ENCODE measurements at regions not wholly inside any gene's neighbourhood (a gene's known extent, or its start where the extent isn't known, plus 50 kb on each side); places are given as distances from the start of the nearest gene placed in this dataset.

DNA sequence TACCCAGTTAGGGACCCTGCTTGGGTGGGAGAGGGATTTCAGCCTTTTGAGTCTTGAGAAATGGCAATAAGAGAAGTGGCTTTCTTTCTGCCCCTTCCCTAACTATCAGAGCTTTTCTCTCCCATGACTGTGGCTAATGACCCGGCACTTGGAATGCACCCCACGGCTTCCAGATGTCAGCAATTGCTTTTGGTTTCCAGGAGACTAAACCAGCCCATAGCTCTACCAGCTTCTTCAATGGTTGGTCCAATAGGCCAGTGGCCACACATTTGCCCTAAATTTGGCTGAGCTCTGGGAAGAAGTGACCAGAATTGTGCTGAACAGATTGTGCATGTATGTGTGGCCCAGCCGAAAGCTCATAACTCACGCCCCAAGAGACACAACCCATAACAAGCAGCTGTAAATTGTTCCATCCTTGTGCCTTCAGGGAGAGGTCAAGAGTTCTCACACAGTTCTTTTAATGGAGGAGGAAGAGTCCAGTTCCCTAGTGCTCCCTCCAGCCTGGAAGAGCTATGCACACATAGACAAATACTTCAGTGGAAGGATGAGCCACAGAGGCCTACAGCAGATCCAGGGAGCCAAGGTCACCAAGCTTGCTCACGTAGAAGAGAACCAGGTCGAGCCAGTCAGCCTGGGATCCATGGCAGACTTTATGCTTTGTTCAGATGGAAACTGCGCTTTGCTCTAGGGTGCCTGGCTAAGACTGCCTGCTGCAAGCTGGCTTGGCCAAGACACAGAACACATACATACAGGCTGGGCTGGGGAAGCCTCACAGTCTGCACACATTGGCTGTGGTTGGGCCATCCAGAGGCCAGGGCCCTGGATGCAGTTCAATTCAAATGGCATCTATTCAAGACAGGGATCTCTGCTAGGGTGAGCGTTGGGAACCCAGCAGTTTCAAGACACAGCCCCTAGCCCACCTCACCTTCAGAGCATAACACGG is 131.8 kb upstream of the HABP2 start:
- DNase-seq (ENCODE audit: low read depth): no peak

- no peak for DNase-seq (ENCODE audit: low read depth)
Observed at GRCh38 chr10:113422371-113422770, 130.5 kb upstream of the HABP2 start.

DNA sequence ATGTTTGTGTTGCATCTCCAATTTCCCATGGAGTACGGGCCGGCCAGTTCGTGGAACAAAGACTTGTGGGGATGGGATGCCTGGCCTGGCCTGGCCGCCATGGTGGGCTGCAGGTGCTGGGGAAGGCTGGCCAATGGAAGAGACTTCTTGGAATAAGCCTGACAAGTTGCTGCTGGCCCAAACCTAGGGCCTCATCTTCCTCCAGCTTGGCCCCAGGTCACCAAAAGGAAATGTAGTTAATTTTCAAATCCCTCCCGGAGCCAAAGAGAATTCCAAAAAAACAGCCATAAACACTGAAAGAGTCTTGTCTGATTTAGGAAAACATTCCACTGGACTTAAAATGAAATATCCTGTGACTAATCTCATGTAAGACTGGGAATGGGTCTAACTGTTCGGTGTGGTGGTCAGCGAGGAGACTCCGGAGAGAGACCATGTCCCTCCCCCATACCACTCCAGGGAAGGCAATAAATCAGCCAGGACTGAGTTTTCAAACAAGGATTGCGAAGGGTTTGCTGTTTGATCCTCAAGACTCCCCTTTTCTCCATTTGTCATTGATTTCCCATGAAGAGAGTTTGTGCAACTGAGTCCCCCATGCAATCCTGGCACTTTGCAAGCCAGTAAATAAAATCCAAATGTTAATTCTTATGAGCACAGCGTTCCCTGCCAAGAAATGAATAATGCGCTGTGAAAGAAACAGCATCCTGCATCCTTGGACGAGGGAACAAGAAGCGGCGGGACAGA is 128.7 kb upstream of the HABP2 start:
- DNase-seq (ENCODE audit: low read depth): no peak

DNA sequence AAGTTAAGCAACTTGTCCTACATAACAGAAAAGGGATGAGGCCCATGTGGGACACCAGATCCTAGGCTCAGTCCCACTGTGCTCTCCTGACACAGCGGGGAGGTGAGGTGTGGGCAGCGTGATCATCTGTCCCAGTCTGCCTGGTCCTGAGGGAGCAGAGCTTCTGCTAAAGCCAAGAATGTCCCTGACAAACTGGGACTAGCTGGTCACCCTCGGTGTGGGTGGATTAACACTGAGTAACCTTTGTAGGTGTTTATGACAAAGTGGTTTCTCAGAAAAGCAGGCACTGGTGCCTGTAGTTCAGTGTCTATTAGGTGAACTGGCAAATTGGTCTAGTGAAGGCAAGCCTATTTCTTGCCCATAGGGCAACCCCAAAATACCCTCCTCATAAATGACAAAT is 127.8 kb upstream of the HABP2 start:
- no peak for DNase-seq (ENCODE audit: low read depth)

DNA sequence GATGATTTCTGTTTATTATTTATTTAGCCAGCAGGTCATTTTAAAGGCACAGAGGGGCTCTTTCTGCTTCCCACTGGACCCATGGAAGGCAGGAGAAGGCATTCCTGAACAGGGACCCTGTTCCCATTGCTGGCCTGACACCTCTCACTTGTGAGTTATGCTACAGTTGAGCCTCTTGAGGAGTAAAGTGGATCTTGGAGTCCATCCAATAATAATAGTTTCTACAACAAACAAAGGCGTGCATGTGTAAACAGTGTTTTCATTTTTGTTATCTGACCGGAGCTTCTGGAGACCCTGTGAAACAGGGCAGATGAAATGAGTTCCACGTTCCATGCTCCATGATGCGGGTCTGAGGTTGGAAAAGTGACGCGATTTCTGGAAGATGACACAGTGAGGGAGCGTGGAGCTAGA is 127.3 kb upstream of the HABP2 start:
- no peak for DNase-seq (ENCODE audit: low read depth)

DNA sequence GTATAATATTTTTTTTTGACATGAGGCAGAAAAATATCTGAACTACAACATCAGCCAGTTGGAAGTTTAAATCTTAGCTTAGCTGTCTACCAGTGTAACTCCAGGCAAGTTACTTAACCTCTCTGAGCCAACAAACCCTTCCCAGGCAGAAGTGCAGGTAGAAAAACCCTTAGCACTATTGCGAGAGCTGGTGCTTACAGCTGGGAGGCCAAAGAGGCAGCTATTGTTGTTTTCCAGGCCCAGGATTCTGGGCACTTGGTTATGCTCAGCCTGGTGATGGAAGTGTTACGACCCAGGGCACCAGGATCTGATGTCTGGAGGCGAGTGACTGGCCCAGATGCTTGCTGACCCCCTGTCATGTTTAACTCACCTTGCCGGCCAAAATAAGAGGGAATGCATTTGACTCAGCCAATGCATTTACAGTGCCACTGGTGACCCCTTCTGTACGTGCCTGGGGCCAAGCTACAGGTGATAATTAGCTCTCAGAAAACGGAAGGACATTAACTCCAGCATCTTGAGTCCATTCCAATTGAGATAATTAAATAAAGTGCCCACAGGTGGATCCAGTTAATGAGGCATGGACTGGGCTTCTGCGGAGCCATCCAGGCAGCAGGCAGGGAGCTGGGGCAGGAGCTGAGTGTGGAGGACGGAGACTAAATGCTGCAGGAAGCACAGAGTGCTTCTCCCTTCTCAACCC is 126.5 kb upstream of the HABP2 start:
- no peak for DNase-seq (ENCODE audit: low read depth)

- no peak for DNase-seq (ENCODE audit: low read depth)
Observed at GRCh38 chr10:113427236-113427735, 125.6 kb upstream of the HABP2 start.

DNA sequence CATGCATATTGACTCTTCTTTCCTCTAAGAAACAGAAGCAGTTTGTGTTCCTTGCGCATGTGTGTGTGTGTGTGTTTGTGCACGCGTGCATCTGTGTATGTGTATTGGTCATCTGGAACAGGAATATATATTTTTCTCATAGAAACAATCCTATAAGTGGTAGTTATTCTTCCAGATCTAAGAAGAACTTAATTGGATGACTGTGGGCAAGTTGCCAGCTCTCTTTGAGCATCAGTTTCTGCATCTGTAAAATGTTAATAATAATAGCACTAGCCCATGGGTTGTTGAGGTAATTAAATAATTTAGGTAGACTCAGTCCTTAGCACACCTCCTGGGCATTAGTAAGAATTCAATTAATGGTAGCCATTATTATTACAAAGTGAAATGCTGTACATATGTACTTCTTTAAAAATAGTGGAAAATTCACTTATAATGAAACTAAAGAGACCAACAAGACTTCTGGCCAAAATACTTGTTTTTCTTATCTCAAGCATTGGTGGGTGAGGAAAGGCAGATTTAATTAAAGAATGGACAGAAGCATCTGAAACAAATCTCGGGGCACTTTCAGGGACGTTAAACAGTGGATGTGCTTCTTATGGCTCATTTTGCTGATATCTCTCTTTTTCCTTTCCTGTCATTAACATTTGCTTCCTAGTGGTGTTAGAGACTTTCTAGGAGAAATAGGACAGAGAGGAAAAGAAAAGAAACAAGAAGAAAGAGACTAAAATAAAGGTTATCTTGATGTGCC is 124.9 kb upstream of the HABP2 start:
- no peak for DNase-seq (ENCODE audit: low read depth)

DNA sequence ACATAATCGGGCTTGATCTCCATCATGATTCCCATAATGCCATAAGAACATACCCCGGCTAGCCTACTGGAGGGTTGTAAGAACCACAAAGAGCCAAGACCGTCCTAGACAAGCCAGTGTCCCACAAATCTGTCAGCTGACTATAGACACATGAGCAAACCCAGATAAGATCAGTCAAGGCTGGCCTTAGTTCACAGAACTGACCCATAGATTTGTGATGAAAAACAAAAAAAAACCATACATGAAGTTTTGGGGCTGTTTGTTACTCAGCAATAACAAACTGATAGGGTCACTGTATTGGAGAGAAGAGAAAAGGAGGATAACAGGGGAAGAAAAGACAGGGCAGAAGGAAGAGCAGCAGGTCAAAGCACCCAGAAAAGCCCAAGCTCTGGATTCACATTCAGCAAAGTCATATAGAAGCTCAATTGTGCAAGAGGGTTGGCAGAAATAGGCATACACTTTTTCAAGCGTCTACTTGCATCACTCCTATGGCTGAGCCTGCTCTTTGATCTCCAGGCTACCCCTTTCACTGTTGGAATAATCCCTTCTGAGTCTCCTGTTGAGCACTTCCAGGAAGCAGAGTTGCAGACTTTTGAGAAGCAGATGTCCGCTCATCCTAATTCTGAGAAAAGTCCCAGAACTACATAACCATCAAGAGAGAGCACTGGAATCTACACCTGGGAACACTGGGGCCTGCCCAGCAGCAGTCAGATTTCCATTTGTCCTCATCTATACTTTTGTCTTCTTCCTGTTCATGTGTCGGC is 122.0 kb upstream of the HABP2 start:
- no peak for DNase-seq (ENCODE audit: low read depth)

- DNase-seq (ENCODE audit: low read depth): no peak
Observed at GRCh38 chr10:113431398-113432160, 121.3 kb upstream of the HABP2 start.

DNA sequence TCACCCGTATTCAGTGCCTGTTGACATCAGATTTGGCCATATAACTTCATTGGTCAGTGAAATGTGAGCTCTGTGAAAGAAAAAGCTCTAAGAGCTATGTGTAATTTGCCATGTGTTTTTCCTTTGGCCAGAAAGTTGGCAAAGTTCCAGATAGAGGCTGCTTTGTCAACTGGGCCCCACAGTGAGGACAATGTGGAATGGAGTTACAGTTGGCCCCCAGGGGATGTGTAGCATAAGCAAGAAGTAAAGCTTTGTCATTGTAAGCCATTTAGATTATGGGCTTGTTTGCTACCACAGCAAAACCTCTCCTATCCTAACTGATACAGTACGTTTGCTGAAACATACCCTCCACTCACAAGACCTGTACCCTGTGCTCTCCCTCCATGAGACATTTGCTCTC is 119.1 kb upstream of the HABP2 start:
- DNase-seq (ENCODE audit: low read depth): no peak

DNA sequence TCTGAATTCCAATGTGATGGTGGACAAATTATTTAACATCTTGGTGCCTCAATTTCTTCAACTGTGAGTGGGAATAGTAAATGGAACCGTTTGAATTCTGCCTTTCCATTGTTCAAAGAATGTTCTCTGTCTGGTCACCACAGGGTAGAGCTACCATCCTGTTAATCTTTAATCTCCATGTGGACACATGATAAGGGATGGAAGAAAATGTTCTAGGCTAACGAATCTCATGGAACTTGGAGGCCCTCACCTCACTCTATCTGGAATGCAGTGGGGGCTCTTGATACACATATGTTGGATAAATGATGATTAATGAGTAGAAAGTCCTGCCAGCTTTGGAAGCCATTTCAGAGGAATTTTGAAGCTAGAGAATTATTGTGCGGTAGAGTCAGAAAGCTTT is 118.5 kb upstream of the HABP2 start:
- no peak for DNase-seq (ENCODE audit: low read depth)

GRCh38 chr10:113434950-113435349 is 117.9 kb upstream of the HABP2 start:
- DNase-seq (ENCODE audit: low read depth): no peak

- no peak for DNase-seq (ENCODE audit: low read depth)
Observed at GRCh38 chr10:113435881-113436280, 117.0 kb upstream of the HABP2 start.

DNA sequence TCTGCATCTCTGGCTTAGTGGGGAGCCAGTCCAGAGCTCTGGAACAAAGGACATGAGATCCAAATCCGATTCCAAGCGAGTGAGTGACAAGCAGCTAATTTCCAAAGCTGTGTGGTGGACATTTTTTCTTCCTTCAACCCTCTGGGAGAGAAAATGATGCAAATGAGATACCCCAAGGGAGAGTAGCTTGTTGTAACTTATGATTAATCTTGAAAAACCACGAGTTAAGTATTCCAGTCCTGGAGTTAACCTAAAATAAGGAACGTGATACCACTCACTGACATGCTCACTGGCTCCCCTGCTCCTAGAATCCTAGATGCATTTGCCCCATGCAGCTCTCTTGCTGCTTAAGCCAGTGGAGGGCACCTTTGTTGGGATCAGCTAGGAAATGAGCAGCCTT is 116.0 kb upstream of the HABP2 start:
- DNase-seq (ENCODE audit: low read depth): no peak

- no peak for DNase-seq (ENCODE audit: low read depth)
Observed at GRCh38 chr10:113438652-113439051, 114.2 kb upstream of the HABP2 start.

DNA sequence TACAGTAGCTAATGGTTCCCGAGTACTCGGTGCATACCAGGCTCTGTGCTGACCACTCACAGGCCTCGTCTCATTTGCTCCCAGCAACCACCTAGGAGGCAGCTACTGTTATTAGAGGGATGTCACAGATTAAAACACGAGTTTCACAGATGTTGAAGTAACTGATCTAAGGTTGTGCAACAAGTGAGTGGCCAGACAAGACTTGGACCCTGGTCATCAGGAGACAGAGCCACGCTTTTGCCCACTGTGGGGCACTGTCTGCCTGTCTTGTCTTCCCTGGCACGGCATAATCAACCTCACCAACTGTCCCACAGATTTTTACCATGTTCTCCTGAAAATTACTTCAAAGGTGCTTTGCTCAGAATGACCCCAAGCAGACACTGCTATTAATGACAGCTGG is 111.6 kb upstream of the HABP2 start:
- no peak for DNase-seq (ENCODE audit: low read depth)

DNA sequence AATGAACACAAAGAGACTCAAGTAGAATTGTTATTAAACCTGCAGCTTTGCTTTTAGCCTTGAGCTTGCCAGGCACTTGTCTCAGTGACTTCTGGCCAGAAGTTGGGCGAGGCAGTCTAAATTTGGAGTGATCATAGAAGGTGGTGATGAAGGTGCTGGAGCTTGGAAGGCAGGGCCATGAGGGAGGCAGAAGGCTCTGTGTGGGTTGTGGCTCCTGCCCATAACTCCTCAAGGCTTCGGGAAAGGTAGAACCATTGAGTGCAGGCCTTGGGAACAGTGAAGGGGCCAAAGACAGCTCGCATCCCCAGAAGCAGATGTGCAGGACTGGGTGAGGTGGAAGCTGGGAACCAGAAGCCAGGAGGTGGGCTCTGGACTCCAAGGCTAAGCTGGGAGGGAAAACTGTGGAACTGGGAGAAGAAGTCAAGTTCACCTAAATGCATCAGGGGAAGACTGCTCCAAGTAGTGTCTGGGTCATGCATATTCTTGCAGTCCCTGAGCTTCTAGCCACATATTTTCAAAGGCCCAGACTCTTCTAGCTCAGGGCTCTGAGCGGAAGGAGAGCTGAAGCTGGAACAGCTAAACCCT is 111.1 kb upstream of the HABP2 start:
- DNase-seq (ENCODE audit: low read depth): no peak

GRCh38 chr10:113442336-113442735 is 110.5 kb upstream of the HABP2 start:
- DNase-seq (ENCODE audit: low read depth): no peak

Data from activated T-helper 1 cell treated with Interleukin-2 at 50 U/mL for 16 hours (primary cell).